BE2C (cell line): ENCODE measurements at regions not wholly inside any gene's neighbourhood (a gene's known extent, or its start where the extent isn't known, plus 50 kb on each side); places are given as distances from the start of the nearest gene placed in this dataset.

Experiments used
- DNase-seq: peaks from one replicate; pipeline ENCODE4 v3.0.0-alpha.2; 2020
- H3K27me3 ChIP-seq: fragments of 250-450 bp; sonication (Bioruptor Pico); 2 replicates; pipeline ENCODE4 v1.5.1; 2020; ENCODE audit warnings: mild to moderate bottlenecking
- H3K36me3 ChIP-seq: fragments of 250-450 bp; sonication (Bioruptor Pico); 2 replicates; pipeline ENCODE4 v1.5.1; 2020; ENCODE audit warnings: mild to moderate bottlenecking
- H3K4me1 ChIP-seq: fragments of 250-450 bp; sonication (Bioruptor Pico); 2 replicates; pipeline ENCODE4 v1.5.1; 2020
- H3K4me3 ChIP-seq: 2 replicates; pipeline ENCODE4 v1.5.1; 2011; ENCODE audit warnings: low read depth, low read length
- H3K9me3 ChIP-seq: fragments of 250-450 bp; sonication (Bioruptor Pico); 2 replicates; pipeline ENCODE4 v1.5.1; 2020
- TF ChIP-seq, protein P1 (sequence below): IDR thresholded peaks from 2 replicates; pipeline ENCODE4 v1.5.1; 2012; ENCODE audit warnings: mild to moderate bottlenecking, low read depth, low read length

DNA sequence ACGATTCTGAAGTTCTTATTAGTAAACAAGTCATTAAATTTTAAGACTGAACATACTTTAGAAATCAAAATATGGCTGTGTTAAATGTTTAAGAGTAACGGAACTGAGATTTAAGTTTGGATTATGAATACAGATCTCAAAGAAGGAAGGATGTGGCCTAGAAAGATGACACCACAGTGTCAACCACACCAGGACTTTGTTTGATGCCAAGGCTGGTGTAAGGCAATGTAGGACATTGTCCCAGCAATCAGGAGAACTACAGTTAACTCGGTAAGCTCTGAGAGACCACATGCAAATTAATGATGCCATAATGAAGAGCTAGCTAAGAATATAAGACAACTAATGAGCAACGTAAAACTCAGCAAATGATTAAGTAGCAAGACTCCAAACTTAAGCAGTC, 932.9 kb downstream of the ADGRL2 start:
- no peak overlapping the region for H3K4me3 ChIP-seq
- no peak for DNase-seq
- no peaks in the 10 kb centered on the region for H3K27me3 ChIP-seq
- no peaks in the 10 kb centered on the region for H3K9me3 ChIP-seq
- H3K4me1 ChIP-seq: no peaks in the 10 kb centered on the region
- H3K36me3 ChIP-seq: no peaks in the 10 kb centered on the region
- TF ChIP-seq, protein P1, sequence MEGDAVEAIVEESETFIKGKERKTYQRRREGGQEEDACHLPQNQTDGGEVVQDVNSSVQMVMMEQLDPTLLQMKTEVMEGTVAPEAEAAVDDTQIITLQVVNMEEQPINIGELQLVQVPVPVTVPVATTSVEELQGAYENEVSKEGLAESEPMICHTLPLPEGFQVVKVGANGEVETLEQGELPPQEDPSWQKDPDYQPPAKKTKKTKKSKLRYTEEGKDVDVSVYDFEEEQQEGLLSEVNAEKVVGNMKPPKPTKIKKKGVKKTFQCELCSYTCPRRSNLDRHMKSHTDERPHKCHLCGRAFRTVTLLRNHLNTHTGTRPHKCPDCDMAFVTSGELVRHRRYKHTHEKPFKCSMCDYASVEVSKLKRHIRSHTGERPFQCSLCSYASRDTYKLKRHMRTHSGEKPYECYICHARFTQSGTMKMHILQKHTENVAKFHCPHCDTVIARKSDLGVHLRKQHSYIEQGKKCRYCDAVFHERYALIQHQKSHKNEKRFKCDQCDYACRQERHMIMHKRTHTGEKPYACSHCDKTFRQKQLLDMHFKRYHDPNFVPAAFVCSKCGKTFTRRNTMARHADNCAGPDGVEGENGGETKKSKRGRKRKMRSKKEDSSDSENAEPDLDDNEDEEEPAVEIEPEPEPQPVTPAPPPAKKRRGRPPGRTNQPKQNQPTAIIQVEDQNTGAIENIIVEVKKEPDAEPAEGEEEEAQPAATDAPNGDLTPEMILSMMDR: no peak

DNA sequence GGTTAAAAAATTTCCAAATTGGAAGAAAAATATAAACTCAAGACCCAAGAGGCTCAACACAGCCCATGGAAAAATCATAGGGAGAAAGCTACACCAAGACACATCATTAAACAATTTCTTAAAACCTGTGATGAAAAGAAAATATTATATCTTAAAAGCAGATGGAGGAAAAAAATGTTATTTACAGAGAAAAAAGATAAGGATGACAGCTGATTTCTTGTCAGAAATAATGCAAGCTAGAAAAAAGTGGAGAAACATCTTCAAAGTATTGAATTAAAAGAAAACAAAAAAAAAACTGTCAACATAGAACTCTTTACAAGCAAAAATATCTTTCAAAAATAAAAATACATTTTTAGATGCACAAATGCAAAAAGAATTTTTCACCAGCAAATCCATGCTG, 930.5 kb downstream of the ADGRL2 start:
- Histone ChIP-seq H3K36me3 (no peaks in the 10 kb centered on the region), H3K4me3 (no peak overlapping the region), H3K9me3 (no peaks in the 10 kb centered on the region), H3K27me3 (no peaks in the 10 kb centered on the region), H3K4me1 (no peaks in the 10 kb centered on the region)
- TF ChIP-seq, protein P1: no peak
- DNase-seq: no peak

DNA sequence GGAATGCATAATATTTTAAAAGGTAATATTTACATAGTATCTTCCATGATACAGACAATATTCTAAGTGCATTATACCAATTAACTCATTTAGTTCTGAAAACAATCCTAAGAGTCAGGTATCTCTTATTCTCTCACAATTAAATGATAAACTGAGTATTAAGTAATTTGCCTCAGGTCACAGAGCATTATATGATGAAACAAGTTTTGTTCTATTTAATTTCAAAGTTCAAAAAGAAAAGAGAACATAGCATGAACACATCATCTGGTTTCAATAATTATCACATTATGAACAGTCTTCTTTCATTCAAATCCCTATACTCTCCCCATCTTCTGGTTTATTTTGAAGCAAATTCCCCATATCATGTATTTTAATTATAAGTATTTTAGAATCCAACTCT, 927.5 kb downstream of the ADGRL2 start:
- H3K4me3 ChIP-seq: no peak overlapping the region
- TF ChIP-seq, protein P1: no peak
- no peaks in the 10 kb centered on the region for H3K4me1 ChIP-seq
- H3K36me3 ChIP-seq: no peaks in the 10 kb centered on the region
- no peaks in the 10 kb centered on the region for H3K27me3 ChIP-seq
- H3K9me3 ChIP-seq: no peaks in the 10 kb centered on the region
- DNase-seq: no peak

DNA sequence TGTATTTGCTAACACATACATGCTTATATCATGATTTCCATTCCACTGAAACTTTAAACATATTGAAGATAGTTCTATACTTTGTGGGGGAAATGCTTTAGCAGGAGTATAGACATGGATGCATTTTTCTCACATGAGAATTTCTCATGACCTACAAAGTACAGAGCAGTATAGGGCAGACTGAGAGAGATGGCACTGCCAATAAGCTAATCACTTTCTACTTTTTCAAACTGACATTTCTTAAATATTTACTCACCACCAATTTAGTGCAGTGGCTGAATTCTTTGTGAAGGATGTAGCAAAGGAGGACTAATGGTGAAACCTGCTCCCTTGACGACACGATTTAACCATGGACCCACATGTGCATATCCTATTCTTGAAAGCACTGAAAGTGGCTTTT, 923.5 kb downstream of the ADGRL2 start:
- Histone ChIP-seq H3K4me1 (no peaks in the 10 kb centered on the region), H3K9me3 (no peaks in the 10 kb centered on the region), H3K36me3 (no peaks in the 10 kb centered on the region), H3K4me3 (no peak overlapping the region), H3K27me3 (no peaks in the 10 kb centered on the region)
- no peak for DNase-seq
- TF ChIP-seq, protein P1: no peak

DNA sequence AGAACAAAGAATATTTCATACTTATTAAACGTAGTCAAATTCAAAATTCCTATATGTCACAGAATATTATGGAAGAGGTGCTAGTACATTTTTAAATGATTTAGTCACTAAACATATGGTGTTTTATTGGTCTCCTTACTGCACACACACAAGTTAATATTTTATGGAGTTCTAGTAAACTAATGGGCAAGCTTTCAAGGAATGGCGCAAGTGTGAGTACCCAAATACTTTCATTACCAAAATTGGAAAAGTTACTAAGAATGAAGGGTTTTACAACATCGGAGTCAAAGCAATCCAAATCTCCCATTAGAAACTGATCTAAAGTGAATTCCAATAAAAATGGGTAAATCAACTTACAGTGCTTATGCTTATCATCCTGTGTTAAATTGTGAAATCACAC, 921.9 kb downstream of the ADGRL2 start:
- Histone ChIP-seq H3K4me3 (no peak overlapping the region), H3K4me1 (no peaks in the 10 kb centered on the region), H3K9me3 (no peaks in the 10 kb centered on the region), H3K36me3 (no peaks in the 10 kb centered on the region), H3K27me3 (no peaks in the 10 kb centered on the region)
- TF ChIP-seq, protein P1: no peak
- DNase-seq: no peak

DNA sequence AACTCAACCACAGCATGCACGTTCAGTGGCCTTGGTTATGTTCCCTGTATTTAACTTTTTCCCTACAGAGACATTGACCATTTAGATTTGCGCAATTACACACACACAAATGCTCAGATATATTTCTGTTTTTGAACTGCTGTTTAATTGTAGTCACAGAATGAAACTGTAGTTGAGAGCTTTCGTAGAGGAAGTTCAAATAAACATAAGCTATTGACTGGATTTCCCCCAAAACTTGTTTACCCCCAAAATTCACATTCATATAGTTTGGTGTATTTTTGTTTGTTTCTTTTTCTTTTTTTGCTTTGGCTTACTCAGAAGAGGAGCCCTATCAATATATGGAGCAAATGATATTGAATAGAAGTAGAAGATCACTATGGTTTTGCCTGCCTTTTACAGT, 921.0 kb downstream of the ADGRL2 start:
- Histone ChIP-seq H3K9me3 (no peaks in the 10 kb centered on the region), H3K36me3 (no peaks in the 10 kb centered on the region), H3K4me1 (no peaks in the 10 kb centered on the region), H3K27me3 (no peaks in the 10 kb centered on the region), H3K4me3 (no peak overlapping the region)
- TF ChIP-seq, protein P1: no peak
- DNase-seq: no peak
